Activated naive CD4-positive, alpha-beta T cell treated with Interleukin-2 at 50 U/mL for 16 hours (primary cell): ENCODE measurements at regions not wholly inside any gene's neighbourhood (a gene's known extent, or its start where the extent isn't known, plus 50 kb on each side); places are given as distances from the start of the nearest gene placed in this dataset.
A peak's percentile ranks its signal among the peaks of the same experiment; 100 is the strongest.
"Not testable (repeated sequence)": the region's sequence is repeated elsewhere in the genome, so short reads cannot be mapped to it uniquely, and the experiment has no call there.

ENCODE experiments used
- DNase-seq: peaks from one replicate; pipeline ENCODE4 v3.0.0-alpha.2; 2020

- DNase-seq = no peak
These were observed 174.5 kb downstream of the GOLGA6L6 start for GRCh38 chr15:20367093-20367492.

- DNase-seq = not testable (repeated sequence)
These were observed 178.0 kb downstream of the GOLGA6L6 start for GRCh38 chr15:20363591-20363990.

- DNase-seq = no peak
These were observed 180.5 kb downstream of the GOLGA6L6 start for GRCh38 chr15:20361091-20361490.

- DNase-seq = no peak
These were observed 182.7 kb downstream of the GOLGA6L6 start for GRCh38 chr15:20358779-20359414.

- DNase-seq = no peak
These were observed 183.4 kb downstream of the GOLGA6L6 start for GRCh38 chr15:20358066-20358778.

GRCh38 chr15:20357481-20358065, 184.0 kb downstream of the GOLGA6L6 start:
- DNase-seq = no peak

- DNase-seq = no peak
These were observed 184.6 kb downstream of the GOLGA6L6 start for GRCh38 chr15:20356911-20357480.

- peak; percentile 83 for DNase-seq
These were observed 185.1 kb downstream of the GOLGA6L6 start for GRCh38 chr15:20356444-20356910.

GRCh38 chr15:20355256-20355868, 186.2 kb downstream of the GOLGA6L6 start:
- no peak for DNase-seq

- DNase-seq = not testable (repeated sequence)
These were observed 186.7 kb downstream of the GOLGA6L6 start for GRCh38 chr15:20354884-20355223.

- DNase-seq = no peak
These were observed 187.4 kb downstream of the GOLGA6L6 start for GRCh38 chr15:20353966-20354883.

- no peak for DNase-seq
These were observed 189.1 kb downstream of the GOLGA6L6 start for GRCh38 chr15:20352241-20353200.

GRCh38 chr15:20351448-20351971, 190.1 kb downstream of the GOLGA6L6 start:
- DNase-seq = no peak

- peak; percentile 5 for DNase-seq
These were observed 191.7 kb downstream of the GOLGA6L6 start for GRCh38 chr15:20349774-20350498.

GRCh38 chr15:20348900-20349773, 192.5 kb downstream of the GOLGA6L6 start:
- DNase-seq = no peak

GRCh38 chr15:20348291-20348899, 193.2 kb downstream of the GOLGA6L6 start:
- DNase-seq = no peak

- no peak for DNase-seq
These were observed 195.4 kb downstream of the GOLGA6L6 start for GRCh38 chr15:20346082-20346805.
